ENCODE measurements at regions not wholly inside any gene's neighbourhood (a gene's known extent, or its start where the extent isn't known, plus 50 kb on each side); places are given as distances from the start of the nearest gene placed in this dataset.
"Not testable (repeated sequence)": the region's sequence is repeated elsewhere in the genome, so short reads cannot be mapped to it uniquely, and the experiment has no call there.

DNA sequence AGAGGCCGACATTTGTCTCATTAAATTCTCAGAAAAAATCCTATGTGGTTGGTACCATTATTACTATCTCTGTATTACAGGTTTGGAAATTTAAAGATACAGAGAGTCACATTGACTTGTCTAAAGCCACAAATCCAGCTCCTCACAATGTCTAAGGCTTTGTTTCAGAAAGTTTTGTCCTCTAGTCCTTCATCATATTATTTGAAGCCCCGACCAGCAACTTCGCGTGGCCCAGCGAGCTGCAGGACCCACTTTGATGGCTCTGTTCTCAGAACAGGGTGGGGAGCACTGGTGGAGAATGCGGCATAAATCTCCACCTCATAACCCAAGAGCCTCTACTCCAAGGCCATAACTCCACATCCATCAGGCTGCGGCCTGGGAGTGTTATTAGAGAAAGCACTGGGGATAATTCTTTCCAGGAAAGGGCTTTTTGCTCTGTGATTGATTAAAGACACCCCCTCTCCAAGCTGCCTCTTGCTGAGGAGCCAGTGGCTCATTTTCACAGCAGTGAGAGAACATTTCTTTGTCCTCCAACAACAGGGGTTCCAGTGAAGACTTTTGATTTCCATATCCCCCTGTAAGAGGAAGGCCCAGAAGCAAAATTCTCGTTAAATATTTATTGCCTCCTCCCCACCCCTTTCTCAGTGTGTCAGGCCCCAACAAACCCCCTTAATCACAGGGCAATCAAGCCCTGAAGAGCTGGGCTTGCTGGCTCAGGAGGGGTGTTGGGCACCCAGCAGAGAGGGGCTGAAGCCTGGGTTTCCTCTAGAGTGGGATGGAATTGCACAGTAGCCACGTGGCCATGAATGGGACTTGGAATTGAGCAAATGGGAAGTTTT lies 113.7 kb upstream of the CDH11 start:
- no peak for DNase-seq (ENCODE audit: low read depth, low spot score)
- TF ChIP-seq, protein P1, sequence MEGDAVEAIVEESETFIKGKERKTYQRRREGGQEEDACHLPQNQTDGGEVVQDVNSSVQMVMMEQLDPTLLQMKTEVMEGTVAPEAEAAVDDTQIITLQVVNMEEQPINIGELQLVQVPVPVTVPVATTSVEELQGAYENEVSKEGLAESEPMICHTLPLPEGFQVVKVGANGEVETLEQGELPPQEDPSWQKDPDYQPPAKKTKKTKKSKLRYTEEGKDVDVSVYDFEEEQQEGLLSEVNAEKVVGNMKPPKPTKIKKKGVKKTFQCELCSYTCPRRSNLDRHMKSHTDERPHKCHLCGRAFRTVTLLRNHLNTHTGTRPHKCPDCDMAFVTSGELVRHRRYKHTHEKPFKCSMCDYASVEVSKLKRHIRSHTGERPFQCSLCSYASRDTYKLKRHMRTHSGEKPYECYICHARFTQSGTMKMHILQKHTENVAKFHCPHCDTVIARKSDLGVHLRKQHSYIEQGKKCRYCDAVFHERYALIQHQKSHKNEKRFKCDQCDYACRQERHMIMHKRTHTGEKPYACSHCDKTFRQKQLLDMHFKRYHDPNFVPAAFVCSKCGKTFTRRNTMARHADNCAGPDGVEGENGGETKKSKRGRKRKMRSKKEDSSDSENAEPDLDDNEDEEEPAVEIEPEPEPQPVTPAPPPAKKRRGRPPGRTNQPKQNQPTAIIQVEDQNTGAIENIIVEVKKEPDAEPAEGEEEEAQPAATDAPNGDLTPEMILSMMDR (IDR thresholded peaks at IDR 0.05; ENCODE audit: low read depth, low read length): no peak
- no peak overlapping the region for H3K4me3 ChIP-seq (ENCODE audit: low read depth, low read length)
- in situ Hi-C loops (cut with HindIII; ENCODE audit: low sequenced_read_pairs): no loop called here

DNA sequence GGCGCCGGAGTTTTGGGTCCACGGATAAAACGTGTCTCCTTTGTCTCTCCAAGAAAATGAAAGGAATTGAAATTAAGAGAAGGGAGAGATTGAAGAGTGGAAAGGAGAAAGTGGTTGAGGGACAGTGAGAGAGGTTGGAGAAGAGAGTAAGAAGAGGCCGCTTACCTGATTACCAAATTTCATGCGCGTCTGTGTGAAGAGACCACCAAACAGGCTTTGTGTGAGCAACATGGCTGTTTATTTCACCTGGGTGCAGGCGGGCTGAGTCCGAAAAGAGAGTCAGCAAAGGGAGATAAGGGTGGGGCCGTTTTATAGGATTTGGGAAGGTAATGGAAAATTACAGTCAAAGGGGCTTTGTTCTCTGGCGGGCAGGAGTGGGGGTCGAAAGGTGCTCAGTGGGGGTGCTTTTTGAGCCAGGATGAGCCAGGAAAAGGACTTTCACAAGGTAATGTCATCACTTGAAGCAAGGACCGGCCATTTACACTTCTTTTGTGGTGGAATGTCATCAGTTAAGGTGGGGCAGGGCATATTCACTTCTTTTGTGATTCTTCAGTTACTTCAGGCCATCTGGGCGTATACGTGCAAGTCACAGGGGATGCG lies 113.0 kb upstream of the CDH11 start:
- H3K4me3 ChIP-seq (ENCODE audit: low read depth, low read length); DNase-seq (ENCODE audit: low read depth, low spot score); in situ Hi-C loops (cut with HindIII; ENCODE audit: low sequenced_read_pairs): not testable (repeated sequence)

DNA sequence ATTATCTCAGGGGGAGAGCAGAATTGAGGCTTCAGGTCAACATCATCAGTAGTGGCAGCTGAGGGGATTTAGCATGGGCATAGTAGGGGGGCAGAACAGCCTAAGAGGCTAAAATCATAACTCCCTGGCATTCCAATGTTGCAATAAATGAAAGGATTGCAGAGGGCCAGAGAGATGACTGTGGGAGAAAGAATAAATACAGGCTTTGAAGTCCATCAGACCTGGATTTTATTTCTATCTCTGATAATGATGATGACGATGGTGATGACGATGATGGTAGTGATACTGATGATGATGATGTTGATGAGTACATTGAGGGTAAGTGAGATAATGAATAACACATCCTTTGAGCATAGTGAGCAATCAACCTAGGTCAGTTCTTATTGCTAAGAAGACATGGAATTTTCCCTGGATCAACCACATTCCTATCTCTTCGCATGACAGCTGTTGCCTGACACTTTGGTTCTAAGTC lies 107.4 kb upstream of the CDH11 start:
- DNase-seq (ENCODE audit: low read depth, low spot score): no peak
- in situ Hi-C loops (cut with HindIII; ENCODE audit: low sequenced_read_pairs): no loop called here
- no peak overlapping the region for H3K4me3 ChIP-seq (ENCODE audit: low read depth, low read length)
- TF ChIP-seq, protein P1 (IDR thresholded peaks at IDR 0.05; ENCODE audit: low read depth, low read length): no peak

DNA sequence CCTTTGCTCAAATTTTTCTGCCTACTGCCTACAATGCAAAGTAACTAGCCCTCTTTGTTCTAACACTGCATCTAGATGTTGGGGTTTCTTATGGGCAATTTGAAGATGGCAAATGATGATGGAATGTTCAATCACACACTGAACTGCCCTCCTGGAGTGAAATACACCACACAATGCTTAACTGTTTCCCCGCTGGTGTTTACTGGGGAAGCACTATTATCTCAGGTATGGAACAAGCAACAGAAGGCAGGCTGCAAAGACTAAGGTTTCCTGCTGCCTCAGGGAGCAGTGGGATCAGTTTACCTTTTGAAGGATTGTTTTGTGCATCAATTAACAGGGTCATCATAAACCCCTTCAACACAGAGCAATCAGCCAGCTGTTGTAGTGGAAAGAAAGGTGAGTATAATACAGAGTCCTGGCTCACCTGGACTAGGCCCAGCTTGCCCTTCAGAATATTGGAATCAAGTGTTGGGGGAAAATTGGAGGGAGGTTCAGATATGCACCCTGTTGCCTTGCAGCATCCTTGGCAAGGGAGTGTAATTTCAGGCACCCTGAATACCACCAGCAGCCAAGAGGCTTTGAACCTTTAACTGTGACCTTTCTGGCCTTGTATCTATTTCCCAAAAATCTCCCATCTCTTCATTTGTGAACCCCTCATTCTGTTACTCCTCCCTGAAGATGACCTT lies 105.4 kb upstream of the CDH11 start:
- in situ Hi-C loops (cut with HindIII; ENCODE audit: low sequenced_read_pairs): no loop called here
- DNase-seq (ENCODE audit: low read depth, low spot score): no peak
- TF ChIP-seq, protein P1 (IDR thresholded peaks at IDR 0.05; ENCODE audit: low read depth, low read length): no peak
- H3K4me3 ChIP-seq (ENCODE audit: low read depth, low read length): no peak overlapping the region

DNA sequence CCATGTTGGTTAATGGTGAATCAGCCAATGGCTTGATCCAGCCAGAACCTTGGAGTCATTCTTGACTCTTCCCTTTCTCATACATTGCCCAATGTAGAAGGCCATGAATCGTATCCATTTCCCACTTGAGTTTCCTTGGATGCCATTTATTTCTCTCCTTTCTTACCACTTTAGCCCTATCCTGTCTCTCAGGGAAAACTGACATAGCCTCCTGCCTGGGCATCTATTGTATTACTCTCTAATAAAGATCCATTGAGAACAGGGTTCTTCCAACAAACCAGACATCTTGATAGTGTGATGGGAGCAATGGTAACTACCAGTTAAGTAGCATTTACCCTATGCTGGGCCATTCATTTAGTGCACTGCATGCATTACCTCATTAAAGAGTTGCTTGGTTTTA lies 104.2 kb upstream of the CDH11 start:
- in situ Hi-C loops (cut with HindIII; ENCODE audit: low sequenced_read_pairs): no loop called here
- TF ChIP-seq, protein P1 (IDR thresholded peaks at IDR 0.05; ENCODE audit: low read depth, low read length): no peak
- DNase-seq (ENCODE audit: low read depth, low spot score): no peak
- no peak overlapping the region for H3K4me3 ChIP-seq (ENCODE audit: low read depth, low read length)

DNA sequence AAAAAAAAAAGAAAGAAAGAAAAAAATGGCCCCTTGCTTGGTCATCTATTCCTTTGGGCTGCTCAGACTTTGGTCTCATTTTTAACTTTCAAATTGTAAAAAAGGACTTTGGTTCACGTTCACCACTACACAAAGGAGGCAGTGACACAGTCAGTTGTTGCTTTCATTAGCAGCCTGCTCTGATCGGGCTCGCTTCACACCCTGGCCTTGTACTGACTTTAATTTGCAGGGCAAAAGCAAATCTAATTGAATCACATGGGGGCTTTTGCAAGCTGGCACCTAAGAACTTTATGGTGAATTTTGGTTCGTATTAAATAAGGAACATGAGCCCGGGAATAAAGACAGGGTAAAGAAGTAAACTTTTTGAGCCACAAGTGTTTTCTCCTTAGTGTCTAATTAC lies 103.6 kb upstream of the CDH11 start:
- in situ Hi-C loops (cut with HindIII; ENCODE audit: low sequenced_read_pairs): no loop called here
- TF ChIP-seq, protein P1 (IDR thresholded peaks at IDR 0.05; ENCODE audit: low read depth, low read length): no peak
- no peak for DNase-seq (ENCODE audit: low read depth, low spot score)
- H3K4me3 ChIP-seq (ENCODE audit: low read depth, low read length): no peak overlapping the region

GRCh38 chr16:65224994-65225393 lies 103.1 kb upstream of the CDH11 start:
- no peak for DNase-seq (ENCODE audit: low read depth, low spot score)
- TF ChIP-seq, protein P1 (IDR thresholded peaks at IDR 0.05; ENCODE audit: low read depth, low read length): no peak
- H3K4me3 ChIP-seq (ENCODE audit: low read depth, low read length): no peak overlapping the region
- in situ Hi-C loops (cut with HindIII; ENCODE audit: low sequenced_read_pairs): no loop called here
